Keratinocyte (primary cell): ENCODE measurements at regions not wholly inside any gene's neighbourhood (a gene's known extent, or its start where the extent isn't known, plus 50 kb on each side); places are given as distances from the start of the nearest gene placed in this dataset.

ENCODE experiments used
- CTCF ChIP-seq, 3 experiments: IDR thresholded peaks in 1 of 3; conservative IDR thresholded peaks in 1 of 3; optimal IDR thresholded peaks in 1 of 3; 2 replicates in 2 of 3; 3 replicates in 1 of 3; pipeline versions ENCODE3 to v1.5.1; 2011; ENCODE audit warnings: low read length in 3 of 3, mild to moderate bottlenecking in 3 of 3, moderate library complexity in 2 of 3, control low read depth in 1 of 3, inconsistent platforms in 1 of 3; ENCODE audit not compliant: insufficient read depth in 2 of 3; ENCODE audit errors: extremely low read depth in 1 of 3
- EZH2 ChIP-seq: IDR thresholded peaks from one replicate; pipeline ENCODE4 v1.6.1; 2012; ENCODE audit warnings: inconsistent platforms, mild to moderate bottlenecking, low read length, moderate library complexity

DNA sequence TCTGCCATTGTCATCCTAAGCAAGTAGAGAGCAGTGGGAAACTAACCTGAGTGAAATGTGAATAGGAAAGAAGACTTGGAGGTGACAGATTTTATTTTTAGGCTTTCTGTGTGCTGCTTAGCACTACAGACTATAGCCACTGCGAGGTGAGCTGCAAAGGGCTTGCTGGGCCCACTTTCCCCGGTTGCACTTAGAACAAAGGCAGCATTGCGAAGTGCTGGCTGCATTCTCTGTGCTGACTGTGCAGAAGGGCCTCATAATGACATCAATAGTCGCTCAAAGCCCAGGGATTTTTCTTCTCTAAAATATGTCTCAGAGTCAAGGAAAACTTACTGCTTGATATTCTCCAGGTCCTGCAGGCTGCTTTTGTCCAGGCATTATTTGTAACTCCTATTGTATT, 592.1 kb downstream of the TDRD15 start:
- TF ChIP-seq CTCF (optimal IDR thresholded peaks at IDR 0.05 in 1 of 3, IDR thresholded peaks at IDR 0.05 in 1 of 3, conservative IDR thresholded peaks at IDR 0.05 in 1 of 3; ENCODE audit: extremely low read depth in 1 of 3, insufficient read depth in 2 of 3, low read length in 3 of 3) (no peak), EZH2 (no peak)
